ENCODE measurements at regions not wholly inside any gene's neighbourhood (a gene's known extent, or its start where the extent isn't known, plus 50 kb on each side); places are given as distances from the start of the nearest gene placed in this dataset.

GRCh38 chr6:71103641-71104040 lies 146.8 kb upstream of the B3GAT2 start:
- intact Hi-C loops (cut with DNase I, micrococcal nuclease) = no loop called here
- ATAC-seq = no peak
- no peak for DNase-seq

- ATAC-seq = no peak
- DNase-seq = no peak
- intact Hi-C loops (cut with DNase I, micrococcal nuclease) = no loop called here
These were observed 149.4 kb upstream of the B3GAT2 start for GRCh38 chr6:71106276-71106675.

DNA sequence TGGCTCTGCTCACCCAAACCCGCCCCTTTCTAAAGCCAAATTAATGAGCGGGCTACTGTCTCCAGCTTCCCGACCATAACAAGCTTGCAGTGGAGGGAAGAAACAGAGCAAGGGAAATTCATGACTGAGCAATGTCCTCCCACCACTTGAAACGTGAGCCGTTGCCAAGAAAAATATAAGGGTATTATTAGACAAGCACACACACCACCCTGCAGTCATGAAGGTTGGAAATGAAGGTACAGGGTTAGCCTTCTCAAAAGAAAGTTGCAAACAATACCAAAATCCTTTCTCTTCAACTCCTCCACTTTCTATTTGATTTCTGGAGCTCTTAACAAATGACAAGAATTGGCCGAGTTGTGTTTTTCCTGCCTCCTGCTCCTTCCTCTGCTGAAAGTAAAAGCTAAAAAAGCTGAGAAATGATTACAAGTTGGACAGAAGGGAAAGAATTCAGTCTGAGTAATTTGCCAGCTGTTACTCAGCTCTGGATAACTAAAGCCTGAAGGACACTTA lies 151.1 kb upstream of the B3GAT2 start:
- intact Hi-C loops (cut with DNase I, micrococcal nuclease) = no loop called here
- ATAC-seq (no peak), DNase-seq (no peak)

GRCh38 chr6:71114544-71114943 lies 157.7 kb upstream of the B3GAT2 start:
- intact Hi-C loops (cut with DNase I, micrococcal nuclease) = no loop called here
- DNase-seq = no peak
- ATAC-seq = no peak

GRCh38 chr6:71114986-71115385 lies 158.1 kb upstream of the B3GAT2 start:
- DNase-seq = no peak
- intact Hi-C loops (cut with DNase I, micrococcal nuclease) = no loop called here
- ATAC-seq = no peak

DNA sequence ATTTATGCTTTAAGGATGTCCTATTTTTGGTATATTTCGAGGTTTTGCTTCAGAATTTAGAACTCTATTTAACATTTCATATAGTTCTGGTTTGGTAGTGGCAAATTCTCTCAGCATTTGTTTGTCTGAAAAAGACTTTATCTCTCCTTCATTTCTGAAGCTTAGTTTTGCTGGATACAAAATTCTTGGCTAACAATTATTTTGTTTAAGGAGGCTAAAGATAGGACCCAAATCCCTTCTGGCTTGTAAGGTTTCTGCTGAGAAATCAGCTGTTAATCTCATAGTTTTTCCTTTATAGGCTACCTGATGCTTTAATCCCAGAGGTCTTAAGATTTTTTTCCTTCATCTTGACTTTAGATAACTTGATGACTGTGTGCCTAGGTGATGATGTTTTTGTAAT lies 162.7 kb upstream of the B3GAT2 start:
- DNase-seq = no peak
- intact Hi-C loops (cut with DNase I, micrococcal nuclease) = no loop called here
- no peak for ATAC-seq

- ATAC-seq = no peak
- DNase-seq = no peak
- intact Hi-C loops (cut with DNase I, micrococcal nuclease) = no loop called here
These were observed 165.6 kb upstream of the OGFRL1 start for GRCh38 chr6:71123051-71123450.

GRCh38 chr6:71124340-71124739 lies 164.3 kb upstream of the OGFRL1 start:
- intact Hi-C loops (cut with DNase I, micrococcal nuclease) = no loop called here
- no peak for DNase-seq

DNA sequence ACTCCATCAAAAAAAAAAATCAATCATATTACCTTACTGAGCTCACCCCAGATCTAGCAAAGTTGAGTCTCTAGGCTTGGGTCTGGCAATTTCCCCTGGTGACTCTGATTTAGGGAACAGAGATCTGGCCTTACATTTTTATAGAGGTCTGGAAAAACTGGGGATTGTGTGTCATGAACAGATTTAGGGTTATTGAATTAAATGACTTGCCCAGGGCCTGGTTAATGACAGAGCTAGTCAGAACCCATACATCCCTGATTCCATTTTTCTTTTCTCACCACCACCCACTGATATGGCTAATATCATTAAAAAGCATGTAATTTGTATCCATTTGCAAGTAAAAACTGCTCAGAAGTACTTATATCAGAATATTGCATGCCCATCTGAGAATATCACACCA lies 163.4 kb upstream of the OGFRL1 start:
- ATAC-seq (no peak), DNase-seq (no peak)
- intact Hi-C loops (cut with DNase I, micrococcal nuclease) = no loop called here

More at GRCh38 chr6:71124340-71124739, 164.3 kb upstream of the OGFRL1 start:
- no peak for ATAC-seq

- DNase-seq (no peak), ATAC-seq (no peak)
- intact Hi-C loops (cut with DNase I, micrococcal nuclease) = no loop called here
These were observed 162.1 kb upstream of the OGFRL1 start for GRCh38 chr6:71126506-71126905.

GRCh38 chr6:71127374-71127773 lies 161.2 kb upstream of the OGFRL1 start:
- intact Hi-C loops (cut with DNase I, micrococcal nuclease) = no loop called here
- ATAC-seq (no peak), DNase-seq (no peak)

DNA sequence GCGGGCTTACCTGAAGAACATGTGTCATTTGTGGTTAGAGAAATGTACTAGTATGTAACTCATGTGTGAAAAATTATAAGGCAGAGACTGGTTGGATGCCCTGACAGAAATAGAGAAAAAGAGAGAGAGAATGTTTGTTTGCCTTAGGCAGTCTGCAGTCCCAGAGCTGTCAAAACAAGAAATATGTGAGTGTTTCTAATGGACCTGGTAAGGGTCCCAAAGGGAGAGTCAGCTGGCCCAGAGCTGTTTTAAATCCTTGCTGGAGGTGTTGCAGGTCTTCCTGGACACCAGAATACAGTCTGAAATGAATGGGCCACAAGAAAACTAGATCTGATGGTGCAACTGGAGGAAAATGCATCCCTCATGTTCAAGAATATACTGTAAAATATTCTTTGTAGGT lies 158.3 kb upstream of the OGFRL1 start:
- ATAC-seq = no peak
- intact Hi-C loops (cut with DNase I, micrococcal nuclease) = no loop called here
- DNase-seq = no peak

- no peak for DNase-seq
- no peak for ATAC-seq
- intact Hi-C loops (cut with DNase I, micrococcal nuclease) = no loop called here
These were observed 153.5 kb upstream of the OGFRL1 start for GRCh38 chr6:71134929-71135642.

DNA sequence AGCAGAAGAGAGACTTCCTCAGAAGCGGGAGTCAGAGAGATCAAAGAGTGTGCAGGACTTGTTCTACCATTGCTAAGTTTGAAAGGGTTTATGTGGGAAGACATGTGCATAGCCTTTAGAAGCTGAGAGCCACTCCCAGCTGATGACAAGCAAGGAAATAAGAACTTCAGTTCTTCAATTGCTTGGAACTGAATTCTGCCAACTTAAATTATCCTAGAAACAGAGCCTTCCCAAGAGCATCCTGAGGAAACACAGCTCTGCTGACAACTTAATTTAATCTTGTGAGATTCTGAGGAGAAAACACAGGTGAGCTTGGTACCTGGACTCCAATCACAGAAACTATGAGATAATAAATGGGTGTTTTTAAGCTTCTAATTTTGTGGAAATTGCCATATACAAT lies 150.6 kb upstream of the OGFRL1 start:
- ATAC-seq = no peak
- DNase-seq = no peak
- intact Hi-C loops (cut with DNase I, micrococcal nuclease) = no loop called here

DNA sequence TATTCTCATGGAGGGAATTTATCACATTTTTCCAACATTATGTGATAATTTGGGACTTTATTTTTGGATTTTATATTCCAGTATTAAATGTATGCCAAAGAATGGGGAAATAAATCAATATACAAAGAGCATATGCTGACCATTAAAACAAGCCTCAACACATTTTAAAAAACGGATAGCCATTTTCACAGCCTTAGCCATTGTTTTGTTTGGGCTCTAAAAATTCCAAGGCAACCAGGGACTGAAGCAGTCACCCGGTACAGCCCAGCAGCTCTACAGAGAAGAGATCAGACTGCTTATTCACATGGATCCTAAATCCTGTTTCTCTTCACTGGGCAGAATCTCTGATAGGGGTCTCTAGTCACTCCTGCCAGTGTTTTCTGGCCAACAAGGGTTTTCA lies 150.2 kb upstream of the OGFRL1 start:
- intact Hi-C loops (cut with DNase I, micrococcal nuclease) = no loop called here
- DNase-seq (no peak), ATAC-seq (no peak)

GRCh38 chr6:71139249-71139648 lies 149.4 kb upstream of the OGFRL1 start:
- no peak for ATAC-seq
- no peak for DNase-seq
- intact Hi-C loops (cut with DNase I, micrococcal nuclease) = no loop called here

DNA sequence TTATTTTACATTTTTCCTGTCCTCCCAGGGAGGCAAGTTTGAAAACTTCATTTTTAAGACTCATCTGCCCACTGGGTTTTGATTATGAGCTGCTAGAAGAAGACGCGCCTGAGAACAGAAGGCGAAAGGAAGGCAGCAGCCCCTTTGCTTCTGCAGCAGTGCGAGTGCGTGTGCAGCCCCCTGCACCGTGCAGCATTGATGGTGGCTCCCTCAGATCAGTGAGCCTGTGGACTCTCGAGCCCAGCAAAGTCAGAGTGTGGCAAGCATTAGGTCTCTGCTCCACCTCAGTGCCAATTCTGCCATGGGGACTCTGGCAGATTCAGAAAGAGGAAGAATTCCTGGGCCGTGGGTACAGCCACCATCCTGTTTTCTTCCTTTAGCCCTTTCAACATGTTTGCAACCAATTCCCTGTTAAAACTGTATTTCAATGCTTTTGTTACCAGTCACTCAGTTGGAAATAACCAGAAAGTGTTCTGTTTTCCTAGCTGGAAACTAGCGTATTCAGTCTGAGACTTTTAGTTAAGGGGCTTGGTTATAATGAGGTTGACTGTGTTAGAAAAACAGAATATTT lies 134.8 kb upstream of the OGFRL1 start:
- DNase-seq (no peak), ATAC-seq (no peak)
- intact Hi-C loops (cut with DNase I, micrococcal nuclease) = no loop called here

DNA sequence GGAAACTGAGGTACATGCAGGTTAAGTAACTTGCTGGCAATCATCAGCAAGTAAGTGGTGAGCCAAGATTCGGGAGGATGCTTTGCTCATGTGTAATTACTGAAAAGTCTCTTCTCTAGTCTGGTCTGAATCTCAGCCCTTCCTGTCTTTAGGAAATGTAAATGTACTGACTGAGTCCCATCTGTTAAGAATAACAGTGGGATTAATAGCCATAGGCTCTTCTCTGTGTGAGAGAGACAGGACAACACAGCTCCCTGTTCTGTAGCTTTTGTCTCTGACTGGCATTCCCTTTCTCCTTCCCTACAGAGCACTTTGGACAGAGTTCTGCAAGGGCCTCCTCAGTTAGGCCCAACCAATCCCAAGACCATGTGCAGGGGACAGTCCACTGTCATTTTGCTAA lies 131.3 kb upstream of the OGFRL1 start:
- ATAC-seq (no peak), DNase-seq (no peak)
- intact Hi-C loops (cut with DNase I, micrococcal nuclease) = no loop called here

GRCh38 chr6:71164890-71165289 lies 123.7 kb upstream of the OGFRL1 start:
- DNase-seq (no peak), ATAC-seq (no peak)
- intact Hi-C loops (cut with DNase I, micrococcal nuclease) = no loop called here

DNA sequence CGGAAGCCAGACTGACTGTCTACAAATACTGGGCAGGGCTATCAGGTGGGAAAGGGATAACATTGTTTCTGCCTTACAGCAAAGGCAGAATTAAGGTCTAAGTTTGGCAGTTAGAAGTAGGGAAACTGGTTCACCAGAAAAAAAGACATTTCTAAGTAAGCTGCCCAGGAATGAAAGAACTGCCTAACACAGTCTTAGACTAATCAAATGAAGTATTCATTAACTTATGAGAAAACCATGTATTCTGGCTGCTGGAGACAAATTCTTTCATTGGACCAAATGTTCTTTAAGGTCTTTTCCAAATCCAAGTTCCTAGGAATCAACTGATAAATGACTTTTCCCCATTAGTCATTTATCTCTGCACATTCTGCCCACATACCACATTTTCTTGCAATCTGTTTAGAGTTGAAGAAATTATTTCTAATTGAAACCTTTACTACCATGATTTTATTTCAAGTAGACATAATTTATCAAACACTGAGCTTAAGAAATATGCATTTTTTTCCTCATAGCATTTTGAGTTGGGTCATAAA lies 120.3 kb upstream of the OGFRL1 start:
- intact Hi-C loops (cut with DNase I, micrococcal nuclease) = no loop called here
- no peak for ATAC-seq
- DNase-seq = no peak

Data from left colon (tissue), 2 donors.